RWPE1 (cell line): ENCODE measurements at regions not wholly inside any gene's neighbourhood (a gene's known extent, or its start where the extent isn't known, plus 50 kb on each side); places are given as distances from the start of the nearest gene placed in this dataset.

Source experiments
- CTCF ChIA-PET: fragments of 350-600 bp; sonication (Branson Sonifier 250); formaldehyde crosslinking; extraction: SDS; loops from one replicate; lab custom pipeline; 2021; lab: Yijun Ruan, JAX
- POLR2A ChIA-PET: fragments of 400-600 bp; formaldehyde crosslinking; extraction: SDS; loops from one replicate; lab custom pipeline; 2020; ENCODE audit warnings: antibody characterized with exemption; ENCODE audit not compliant: low non-redundant PET; lab: Yijun Ruan, JAX
- DNase-seq: peaks from one replicate; pipeline ENCODE4 v3.0.0; 2012; ENCODE audit warnings: low spot score
- H3K27ac ChIP-seq: fragments of 450-650 bp; 2 replicates; pipeline ENCODE4 v1.5.1; 2017
- TF ChIP-seq, protein P1 (sequence below): fragments of 450-650 bp; conservative IDR thresholded peaks from 2 replicates; pipeline ENCODE4 v1.5.1; 2017; ENCODE audit warnings: low read depth, mild to moderate bottlenecking

DNA sequence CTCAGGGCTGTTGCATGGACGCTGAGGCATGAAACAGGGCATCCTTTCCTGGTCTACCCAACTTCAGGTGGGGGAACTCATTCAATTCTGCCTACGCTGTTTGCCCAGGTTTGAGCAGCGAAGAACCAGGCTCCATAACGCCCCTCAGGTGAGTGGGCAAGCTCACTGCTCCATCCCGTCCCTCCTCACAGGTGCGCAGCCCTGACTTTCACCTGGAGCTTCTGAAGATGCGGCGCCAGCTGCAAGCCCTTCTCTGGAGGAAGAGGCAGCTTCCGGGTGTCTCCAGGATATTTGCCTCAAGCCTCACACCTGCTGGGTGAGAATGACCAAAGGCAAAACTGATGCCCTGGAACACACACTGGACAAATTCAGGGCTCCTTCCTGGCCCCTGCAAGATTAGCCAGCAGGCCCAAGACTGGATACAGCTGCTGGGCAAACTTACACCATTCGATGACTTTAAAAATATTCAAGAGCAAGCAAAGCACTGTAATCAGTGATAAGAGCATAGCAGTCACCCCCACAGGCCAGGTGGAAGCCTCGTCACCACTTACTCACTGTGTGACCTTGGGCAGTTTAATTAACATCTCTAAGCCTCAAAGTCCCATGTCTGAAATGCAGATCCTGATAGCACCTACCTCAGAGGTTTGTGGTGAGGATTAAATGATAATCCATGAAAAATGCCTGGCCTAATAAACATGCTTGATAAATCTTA, 97.7 kb downstream of the GYPC start:
- TF ChIP-seq, protein P1, sequence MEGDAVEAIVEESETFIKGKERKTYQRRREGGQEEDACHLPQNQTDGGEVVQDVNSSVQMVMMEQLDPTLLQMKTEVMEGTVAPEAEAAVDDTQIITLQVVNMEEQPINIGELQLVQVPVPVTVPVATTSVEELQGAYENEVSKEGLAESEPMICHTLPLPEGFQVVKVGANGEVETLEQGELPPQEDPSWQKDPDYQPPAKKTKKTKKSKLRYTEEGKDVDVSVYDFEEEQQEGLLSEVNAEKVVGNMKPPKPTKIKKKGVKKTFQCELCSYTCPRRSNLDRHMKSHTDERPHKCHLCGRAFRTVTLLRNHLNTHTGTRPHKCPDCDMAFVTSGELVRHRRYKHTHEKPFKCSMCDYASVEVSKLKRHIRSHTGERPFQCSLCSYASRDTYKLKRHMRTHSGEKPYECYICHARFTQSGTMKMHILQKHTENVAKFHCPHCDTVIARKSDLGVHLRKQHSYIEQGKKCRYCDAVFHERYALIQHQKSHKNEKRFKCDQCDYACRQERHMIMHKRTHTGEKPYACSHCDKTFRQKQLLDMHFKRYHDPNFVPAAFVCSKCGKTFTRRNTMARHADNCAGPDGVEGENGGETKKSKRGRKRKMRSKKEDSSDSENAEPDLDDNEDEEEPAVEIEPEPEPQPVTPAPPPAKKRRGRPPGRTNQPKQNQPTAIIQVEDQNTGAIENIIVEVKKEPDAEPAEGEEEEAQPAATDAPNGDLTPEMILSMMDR = no peak
- DNase-seq = no peak
- ChIA-PET POLR2A (no interaction called here), CTCF (no interaction called here)
- no peak overlapping the region for H3K27ac ChIP-seq

DNA sequence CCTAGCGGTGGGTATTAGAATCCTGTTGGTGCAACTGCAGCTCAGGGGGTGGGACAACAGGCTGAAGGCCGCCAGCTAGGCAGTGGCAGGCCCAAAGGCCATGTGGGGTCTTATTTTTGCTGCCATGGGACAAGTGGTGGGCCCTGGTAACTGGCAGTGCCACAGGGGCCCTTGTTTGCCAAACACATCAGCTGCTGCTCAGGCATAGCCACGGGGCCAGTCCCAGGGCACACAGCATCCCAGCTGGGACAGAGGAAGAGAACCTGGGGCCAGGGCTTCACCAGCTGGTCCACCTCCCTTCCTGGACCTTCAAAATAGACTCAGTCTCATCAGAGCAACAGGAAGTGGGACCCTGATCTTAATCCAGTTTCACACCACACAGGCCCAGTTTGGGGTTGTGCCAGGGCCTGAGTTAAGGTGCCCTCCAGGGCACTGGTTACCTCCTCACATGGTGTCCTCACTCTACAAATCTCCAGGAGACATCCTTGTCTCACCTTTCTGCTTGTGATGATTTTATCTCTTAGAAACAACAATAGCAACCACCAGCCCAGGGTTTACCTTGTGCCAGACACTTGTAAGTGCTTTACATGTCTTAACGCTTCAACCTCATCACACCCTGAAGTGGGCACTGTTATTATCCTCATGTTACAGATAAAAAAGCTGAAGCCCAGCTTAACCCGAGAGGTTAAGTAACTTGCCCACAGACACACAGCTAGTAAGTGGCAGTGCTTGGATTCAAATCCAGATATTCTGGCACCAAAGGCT, 98.5 kb downstream of the GYPC start:
- DNase-seq = no peak
- ChIA-PET CTCF (no interaction called here), POLR2A (no interaction called here)
- no peak overlapping the region for H3K27ac ChIP-seq
- TF ChIP-seq, protein P1 = no peak

DNA sequence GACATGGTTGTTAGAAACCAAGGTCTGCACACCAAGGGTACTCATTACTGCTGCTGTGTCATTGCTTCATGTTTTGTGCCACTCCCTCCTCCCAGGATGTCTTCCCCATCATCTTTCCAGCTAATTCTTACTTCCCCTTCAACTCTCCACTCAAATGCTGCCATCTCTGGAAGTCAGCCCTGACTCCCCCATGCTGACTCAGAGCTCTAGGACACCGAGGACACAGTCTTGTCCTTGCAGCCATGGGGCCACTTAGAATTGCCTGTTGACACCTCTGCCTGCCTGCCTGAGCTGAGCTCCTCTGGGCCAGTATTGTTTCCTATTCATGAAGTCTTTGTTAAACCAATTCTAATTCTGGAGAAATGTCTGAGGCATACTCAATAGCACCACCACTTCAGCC, 100.2 kb downstream of the GYPC start:
- H3K27ac ChIP-seq = no peak overlapping the region
- CTCF ChIA-PET = interaction anchor here (0.6 kb wide), 1 partner anchor 180 kb away, joined by 3 read pairs; no protein-coding TSS in a partner anchor
- TF ChIP-seq, protein P1 = no peak
- no peak for DNase-seq
- POLR2A ChIA-PET = no interaction called here

DNA sequence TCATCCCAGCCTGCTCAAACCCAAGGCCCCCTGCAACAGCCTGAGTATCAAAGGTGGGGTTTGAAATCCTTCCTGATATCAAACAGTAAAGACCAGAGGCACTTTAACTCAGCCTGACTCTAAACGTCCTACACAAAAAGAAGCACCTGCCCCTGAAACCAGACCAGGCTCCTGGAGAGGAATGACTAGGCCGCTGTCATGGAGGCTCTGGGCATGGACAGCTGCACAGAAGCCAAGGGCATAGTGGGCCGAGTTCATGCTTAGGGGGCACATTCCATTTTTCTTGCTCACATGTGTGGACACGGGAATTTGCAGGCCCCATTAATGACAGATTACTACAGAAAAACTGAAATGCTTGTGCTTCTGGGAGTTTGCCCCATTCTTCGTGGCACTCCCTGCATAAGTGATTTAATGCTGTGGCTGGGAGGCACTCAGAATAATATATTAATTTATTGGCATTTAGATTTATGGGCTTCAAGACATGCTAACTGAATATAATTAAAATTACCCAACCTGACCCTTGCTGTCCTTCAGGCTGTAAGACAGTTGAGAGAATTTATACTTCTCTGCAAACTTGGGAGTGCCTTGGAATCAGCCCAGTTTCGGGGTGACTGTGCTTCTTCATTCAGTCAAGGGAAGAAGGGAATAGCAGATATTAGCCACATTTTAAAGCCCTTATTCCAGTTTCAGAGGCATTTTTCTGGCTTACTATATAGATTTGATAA, 105.5 kb downstream of the GYPC start:
- no peak for DNase-seq
- POLR2A ChIA-PET = no interaction called here
- no peak overlapping the region for H3K27ac ChIP-seq
- CTCF ChIA-PET = no interaction called here
- TF ChIP-seq, protein P1 = no peak

DNA sequence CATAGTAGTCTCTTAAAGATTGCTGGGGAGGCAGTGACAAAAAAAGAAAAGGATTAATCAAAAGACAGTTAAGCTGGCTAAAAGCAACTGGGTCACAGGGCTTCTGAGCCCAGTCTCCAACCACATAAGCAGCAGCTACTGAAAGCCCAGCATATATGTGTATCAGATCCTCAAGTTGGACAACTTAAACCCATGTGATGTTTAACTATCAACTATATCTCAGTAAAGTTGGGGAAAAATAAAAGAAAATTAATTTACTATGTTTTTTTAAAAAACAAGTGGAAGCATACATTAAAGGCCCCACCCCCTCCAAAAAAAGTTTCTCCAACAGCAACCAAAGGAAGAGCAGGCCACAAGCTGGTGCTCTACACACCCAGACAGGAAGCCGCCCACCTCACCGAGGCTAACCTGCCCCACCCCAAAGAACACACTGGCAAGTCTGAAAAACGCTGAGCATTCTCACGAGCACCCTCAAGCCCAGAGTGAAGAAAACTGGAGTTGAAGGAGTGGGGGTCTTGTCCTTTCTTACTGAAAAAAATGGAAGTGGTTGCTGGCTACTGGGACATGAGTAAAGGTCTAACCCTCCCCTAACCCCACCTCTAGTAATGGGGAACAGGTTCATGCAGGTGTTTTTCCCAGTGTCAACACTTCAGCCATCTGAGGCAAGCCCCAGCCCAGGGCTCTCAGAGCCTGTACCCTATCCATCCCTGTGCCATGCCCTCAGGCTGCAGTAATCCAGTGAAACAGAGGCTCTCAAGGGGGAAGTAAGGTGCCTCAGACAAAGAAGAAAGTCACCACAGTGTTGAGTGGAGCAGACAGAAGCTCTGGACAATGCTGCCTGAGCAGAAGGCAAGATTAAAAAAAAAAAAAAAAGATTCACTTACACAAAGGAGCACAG, 106.3 kb downstream of the GYPC start:
- TF ChIP-seq, protein P1 = no peak
- ChIA-PET POLR2A (no interaction called here), CTCF (no interaction called here)
- no peak overlapping the region for H3K27ac ChIP-seq
- no peak for DNase-seq
